Vagina (tissue), 2 donors: ENCODE measurements at regions not wholly inside any gene's neighbourhood (a gene's known extent, or its start where the extent isn't known, plus 50 kb on each side); places are given as distances from the start of the nearest gene placed in this dataset.

ENCODE experiments used
- DNase-seq, 2 donors: peaks; one replicate each; pipeline ENCODE4 v3.0.0-alpha.2; 2017; ENCODE audit errors: extremely low spot score in 2 of 2
- H3K27ac ChIP-seq: fragments of 200-600 bp; sonication (generic); one replicate; pipeline ENCODE4 v1.5.1; 2019
- H3K27me3 ChIP-seq: fragments of 200-600 bp; sonication (generic); one replicate; pipeline ENCODE4 v1.5.1; 2019
- H3K36me3 ChIP-seq, 2 donors: fragments of 200-600 bp; sonication (generic); one replicate each; pipeline ENCODE4 v1.5.1; 2017 to 2019
- H3K4me1 ChIP-seq: fragments of 200-600 bp; sonication (generic); one replicate; pipeline ENCODE4 v1.5.1; 2019
- H3K4me3 ChIP-seq, 2 donors: fragments of 200-600 bp; sonication (generic); 1 replicate in 1 of 2; 2 replicates in 1 of 2; pipeline ENCODE4 v1.5.1; 2016 to 2019
- H3K9me3 ChIP-seq: fragments of 200-600 bp; sonication (generic); one replicate; pipeline ENCODE4 v1.5.1; 2019
- POLR2A ChIP-seq, 2 donors: fragments of 450-650 bp; IDR thresholded peaks; one replicate each; pipeline ENCODE4 v1.6.1; 2017; ENCODE audit warnings: antibody characterized with exemption in 2 of 2, mild to moderate bottlenecking in 2 of 2, moderate library complexity in 2 of 2
- POLR2AphosphoS5 ChIP-seq, 2 donors: sonication (generic); formaldehyde crosslinking; IDR thresholded peaks; one replicate each; pipeline ENCODE4 v1.9.0; 2017; ENCODE audit warnings: antibody characterized with exemption in 2 of 2, mild to moderate bottlenecking in 2 of 2, low read depth in 1 of 2; ENCODE audit not compliant: insufficient read depth in 1 of 2
- intact Hi-C: fragments of 100-400 bp; cut with DNase I; formaldehyde crosslinking; loops from one replicate; pipeline ENCODE4 v1.15.1; 2023
- TF ChIP-seq, protein P1 (sequence below), 3 experiments: fragments of 450-650 bp in 2 of 3; fragments of 200-600 bp in 1 of 3; sonication (generic) in 1 of 3; IDR thresholded peaks; one replicate each; pipeline ENCODE4 v1.5.1; 2017 to 2019; ENCODE audit warnings: antibody characterized with exemption in 3 of 3, mild to moderate bottlenecking in 2 of 3, moderate library complexity in 2 of 3

DNA sequence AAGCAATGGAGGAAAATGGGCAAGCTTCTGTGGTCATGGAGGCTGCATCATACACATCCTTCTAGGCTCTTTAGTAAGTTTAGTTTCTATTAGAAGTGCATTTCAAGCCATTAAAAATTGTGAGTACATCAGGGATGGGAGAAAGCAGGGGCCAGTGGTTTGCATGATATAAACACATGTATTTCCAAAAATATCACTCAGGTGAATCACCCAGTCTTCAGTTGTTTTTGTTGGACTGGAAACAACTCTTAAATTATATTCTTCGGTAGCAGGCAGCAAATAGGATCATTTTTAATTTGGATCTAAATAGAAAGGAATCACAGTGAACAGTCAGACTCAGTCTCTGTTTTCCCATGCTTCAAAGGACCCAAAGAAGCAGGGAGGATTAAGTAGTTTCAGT is 657.9 kb downstream of the TLR4 start:
- H3K9me3 ChIP-seq: no peaks in the 10 kb centered on the region
- no peaks in the 10 kb centered on the region for H3K36me3 ChIP-seq
- TF ChIP-seq POLR2AphosphoS5 (IDR thresholded peaks at IDR 0.05; ENCODE audit: insufficient read depth in 1 of 2, low read depth in 1 of 2) (no peak), POLR2A (IDR thresholded peaks at IDR 0.05) (no peak)
- TF ChIP-seq, protein P1, sequence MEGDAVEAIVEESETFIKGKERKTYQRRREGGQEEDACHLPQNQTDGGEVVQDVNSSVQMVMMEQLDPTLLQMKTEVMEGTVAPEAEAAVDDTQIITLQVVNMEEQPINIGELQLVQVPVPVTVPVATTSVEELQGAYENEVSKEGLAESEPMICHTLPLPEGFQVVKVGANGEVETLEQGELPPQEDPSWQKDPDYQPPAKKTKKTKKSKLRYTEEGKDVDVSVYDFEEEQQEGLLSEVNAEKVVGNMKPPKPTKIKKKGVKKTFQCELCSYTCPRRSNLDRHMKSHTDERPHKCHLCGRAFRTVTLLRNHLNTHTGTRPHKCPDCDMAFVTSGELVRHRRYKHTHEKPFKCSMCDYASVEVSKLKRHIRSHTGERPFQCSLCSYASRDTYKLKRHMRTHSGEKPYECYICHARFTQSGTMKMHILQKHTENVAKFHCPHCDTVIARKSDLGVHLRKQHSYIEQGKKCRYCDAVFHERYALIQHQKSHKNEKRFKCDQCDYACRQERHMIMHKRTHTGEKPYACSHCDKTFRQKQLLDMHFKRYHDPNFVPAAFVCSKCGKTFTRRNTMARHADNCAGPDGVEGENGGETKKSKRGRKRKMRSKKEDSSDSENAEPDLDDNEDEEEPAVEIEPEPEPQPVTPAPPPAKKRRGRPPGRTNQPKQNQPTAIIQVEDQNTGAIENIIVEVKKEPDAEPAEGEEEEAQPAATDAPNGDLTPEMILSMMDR (IDR thresholded peaks at IDR 0.05): no peak
- H3K27ac ChIP-seq: no peak overlapping the region
- no peaks in the 10 kb centered on the region for H3K27me3 ChIP-seq
- no peak for DNase-seq
- H3K4me1 ChIP-seq: no peaks in the 10 kb centered on the region
- intact Hi-C loops: no loop called here
- no peak overlapping the region for H3K4me3 ChIP-seq

DNA sequence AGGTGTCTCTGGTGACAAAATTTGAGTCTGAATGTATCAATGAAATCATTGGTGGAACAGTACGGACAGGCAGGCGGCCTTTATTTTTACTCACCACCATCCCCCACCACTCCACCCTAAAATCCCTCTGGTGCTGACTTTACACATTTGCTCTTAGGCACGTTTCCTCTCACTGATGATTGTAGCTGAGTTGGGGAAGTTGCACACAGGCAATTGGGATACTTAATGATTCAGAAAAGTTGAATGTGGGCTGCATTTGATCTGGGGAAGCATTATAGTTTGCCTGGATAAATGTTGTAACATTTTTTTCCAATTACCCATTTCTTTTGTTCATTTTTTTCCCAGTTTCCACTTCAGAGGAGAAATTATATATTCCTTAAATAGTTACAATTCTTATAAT is 658.4 kb downstream of the TLR4 start:
- Histone ChIP-seq H3K36me3 (no peaks in the 10 kb centered on the region), H3K9me3 (no peaks in the 10 kb centered on the region), H3K4me3 (no peak overlapping the region), H3K4me1 (no peaks in the 10 kb centered on the region), H3K27me3 (no peaks in the 10 kb centered on the region), H3K27ac (no peak overlapping the region)
- intact Hi-C loops: no loop called here
- DNase-seq: no peak
- TF ChIP-seq POLR2A (IDR thresholded peaks at IDR 0.05) (no peak), POLR2AphosphoS5 (IDR thresholded peaks at IDR 0.05; ENCODE audit: insufficient read depth in 1 of 2, low read depth in 1 of 2) (no peak)
- TF ChIP-seq, protein P1 (IDR thresholded peaks at IDR 0.05): no peak

DNA sequence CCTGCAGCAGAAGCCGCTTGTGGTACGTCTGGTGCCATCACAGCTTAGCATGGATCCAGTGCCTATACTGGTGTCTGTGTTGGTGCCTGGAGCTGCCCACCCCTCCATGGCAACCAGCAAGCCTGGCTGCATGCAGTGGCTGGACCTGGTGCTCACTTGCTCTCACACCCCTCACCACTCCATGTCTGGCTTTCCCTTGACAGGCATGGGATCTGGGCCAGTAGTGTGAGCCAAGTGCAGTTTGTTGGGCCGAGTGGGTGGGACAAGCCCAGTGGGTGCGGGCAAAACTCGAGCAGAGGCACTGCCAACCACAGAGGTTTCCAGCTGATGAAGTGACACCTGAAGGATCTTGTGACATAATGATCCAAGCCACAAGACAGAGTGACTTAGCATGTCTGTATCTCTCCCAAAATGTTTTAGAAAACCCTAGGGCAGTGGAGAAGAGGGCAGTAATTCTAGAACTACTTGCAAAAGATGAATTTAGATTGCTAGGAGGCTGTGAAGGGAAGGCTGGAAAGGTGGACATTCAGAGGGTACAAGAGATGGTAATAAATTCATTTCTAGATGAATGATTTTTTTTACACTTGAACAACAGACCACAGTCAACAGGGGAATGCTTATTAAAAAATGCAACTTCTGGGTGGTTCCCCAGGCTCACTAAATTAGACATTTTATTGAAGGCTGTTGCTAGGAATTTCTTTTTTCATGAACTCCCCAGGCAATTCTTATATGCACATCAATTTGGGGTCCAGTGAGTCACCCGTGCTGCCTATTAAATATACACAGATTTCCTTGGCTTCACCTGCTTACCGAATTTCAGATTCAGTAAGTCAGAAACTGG is 660.3 kb downstream of the TLR4 start:
- no peaks in the 10 kb centered on the region for H3K9me3 ChIP-seq
- no peak overlapping the region for H3K27ac ChIP-seq
- TF ChIP-seq POLR2AphosphoS5 (IDR thresholded peaks at IDR 0.05; ENCODE audit: insufficient read depth in 1 of 2, low read depth in 1 of 2): no peak
- TF ChIP-seq, protein P1 (IDR thresholded peaks at IDR 0.05): no peak
- no peak for TF ChIP-seq POLR2A (IDR thresholded peaks at IDR 0.05)
- no peaks in the 10 kb centered on the region for H3K27me3 ChIP-seq
- no peaks in the 10 kb centered on the region for H3K4me1 ChIP-seq
- intact Hi-C loops: no loop called here
- no peak overlapping the region for H3K4me3 ChIP-seq
- no peaks in the 10 kb centered on the region for H3K36me3 ChIP-seq
- no peak for DNase-seq

DNA sequence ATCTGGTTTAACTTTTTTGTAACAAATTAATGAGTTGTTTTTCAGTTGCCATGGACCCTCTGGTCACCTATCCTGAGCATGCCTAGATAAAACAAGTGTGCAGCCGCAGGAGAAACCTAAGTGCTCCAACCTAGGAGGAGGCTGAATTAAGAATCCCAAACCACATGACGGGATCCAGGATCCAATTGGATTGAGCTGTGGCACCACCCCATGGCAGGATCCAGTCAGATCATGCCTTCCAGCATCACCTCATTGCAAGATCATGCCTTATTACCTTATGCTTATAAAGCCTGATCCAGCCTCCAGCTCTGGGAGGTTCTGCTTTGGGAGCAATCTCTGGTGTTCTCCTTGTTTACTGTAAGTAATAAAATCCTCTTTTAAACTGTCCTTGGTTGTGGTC is 662.0 kb downstream of the TLR4 start:
- Histone ChIP-seq H3K27me3 (no peaks in the 10 kb centered on the region), H3K36me3 (no peaks in the 10 kb centered on the region), H3K27ac (no peak overlapping the region), H3K9me3 (no peaks in the 10 kb centered on the region), H3K4me1 (no peaks in the 10 kb centered on the region), H3K4me3 (no peak overlapping the region)
- DNase-seq: no peak
- intact Hi-C loops: no loop called here
- TF ChIP-seq, protein P1 (IDR thresholded peaks at IDR 0.05): no peak
- TF ChIP-seq POLR2AphosphoS5 (IDR thresholded peaks at IDR 0.05; ENCODE audit: insufficient read depth in 1 of 2, low read depth in 1 of 2) (no peak), POLR2A (IDR thresholded peaks at IDR 0.05) (no peak)

DNA sequence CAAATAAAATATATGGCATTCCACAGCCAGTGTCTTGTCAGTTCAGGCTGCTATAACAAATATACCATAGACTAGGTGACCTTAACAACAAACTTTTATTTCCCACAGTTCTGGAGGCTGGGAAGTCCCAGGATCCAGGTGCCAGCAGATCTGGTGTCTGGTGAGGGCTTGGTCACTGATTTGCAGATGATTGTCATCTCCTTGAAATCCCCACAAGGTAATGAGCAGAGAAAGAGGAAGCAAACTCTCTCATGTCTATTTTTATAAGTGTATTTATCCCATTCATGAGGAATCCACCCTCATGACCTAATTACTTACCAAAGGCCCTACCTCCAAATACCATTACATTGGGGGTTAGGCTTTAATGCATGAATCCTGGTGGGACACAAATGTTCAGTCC is 663.2 kb downstream of the TLR4 start:
- H3K9me3 ChIP-seq: no peaks in the 10 kb centered on the region

More for the DNA sequence above, 663.2 kb downstream of the TLR4 start:
- Histone ChIP-seq H3K4me1 (no peaks in the 10 kb centered on the region), H3K27ac (no peak overlapping the region), H3K36me3 (no peaks in the 10 kb centered on the region), H3K27me3 (no peaks in the 10 kb centered on the region), H3K4me3 (no peak overlapping the region)
- TF ChIP-seq POLR2AphosphoS5 (IDR thresholded peaks at IDR 0.05; ENCODE audit: insufficient read depth in 1 of 2, low read depth in 1 of 2) (no peak), POLR2A (IDR thresholded peaks at IDR 0.05) (no peak)
- TF ChIP-seq, protein P1 (IDR thresholded peaks at IDR 0.05): no peak
- no peak for DNase-seq
- intact Hi-C loops: no loop called here
